ENCODE measurements at regions not wholly inside any gene's neighbourhood (a gene's known extent, or its start where the extent isn't known, plus 50 kb on each side); places are given as distances from the start of the nearest gene placed in this dataset.

DNA sequence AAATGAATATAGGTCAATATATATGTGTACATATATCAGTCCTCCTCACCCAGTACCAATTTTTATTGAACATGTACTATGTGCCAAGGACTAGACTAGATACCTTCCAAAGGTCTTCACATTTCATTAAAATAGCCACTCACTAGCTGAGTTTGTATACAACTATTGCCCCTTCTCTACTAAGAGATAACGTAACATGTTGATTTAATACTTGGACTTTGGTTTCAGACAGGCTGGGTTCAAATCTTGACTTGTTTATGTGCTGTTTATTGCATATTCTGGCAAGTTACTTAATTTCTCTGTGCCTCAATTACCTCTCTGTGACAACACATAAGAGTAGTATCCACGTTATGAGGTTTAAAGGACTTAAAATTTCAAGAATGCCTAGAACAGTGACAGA is 184.5 kb downstream of the MTX2 start:
- Mint-ChIP-seq H3K4me1 (ENCODE audit: low read depth, unreplicated experiment) (no peaks in the 10 kb centered on the region), H3K36me3 (ENCODE audit: insufficient read depth, unreplicated experiment) (no peaks in the 10 kb centered on the region), H3K27ac (ENCODE audit: unreplicated experiment) (no peak overlapping the region), H3K4me3 (ENCODE audit: low read depth, unreplicated experiment) (no peak overlapping the region), H3K27me3 (ENCODE audit: unreplicated experiment) (no peaks in the 10 kb centered on the region), H3K9me3 (ENCODE audit: low read depth, unreplicated experiment) (no peaks in the 10 kb centered on the region)
- no TSS peak for BruUV-seq (replicated peaks)
- TF ChIP-seq, protein P1, sequence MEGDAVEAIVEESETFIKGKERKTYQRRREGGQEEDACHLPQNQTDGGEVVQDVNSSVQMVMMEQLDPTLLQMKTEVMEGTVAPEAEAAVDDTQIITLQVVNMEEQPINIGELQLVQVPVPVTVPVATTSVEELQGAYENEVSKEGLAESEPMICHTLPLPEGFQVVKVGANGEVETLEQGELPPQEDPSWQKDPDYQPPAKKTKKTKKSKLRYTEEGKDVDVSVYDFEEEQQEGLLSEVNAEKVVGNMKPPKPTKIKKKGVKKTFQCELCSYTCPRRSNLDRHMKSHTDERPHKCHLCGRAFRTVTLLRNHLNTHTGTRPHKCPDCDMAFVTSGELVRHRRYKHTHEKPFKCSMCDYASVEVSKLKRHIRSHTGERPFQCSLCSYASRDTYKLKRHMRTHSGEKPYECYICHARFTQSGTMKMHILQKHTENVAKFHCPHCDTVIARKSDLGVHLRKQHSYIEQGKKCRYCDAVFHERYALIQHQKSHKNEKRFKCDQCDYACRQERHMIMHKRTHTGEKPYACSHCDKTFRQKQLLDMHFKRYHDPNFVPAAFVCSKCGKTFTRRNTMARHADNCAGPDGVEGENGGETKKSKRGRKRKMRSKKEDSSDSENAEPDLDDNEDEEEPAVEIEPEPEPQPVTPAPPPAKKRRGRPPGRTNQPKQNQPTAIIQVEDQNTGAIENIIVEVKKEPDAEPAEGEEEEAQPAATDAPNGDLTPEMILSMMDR (IDR thresholded peaks at IDR 0.05; ENCODE audit: unreplicated experiment): no peak
- intact Hi-C loops (cut with micrococcal nuclease; ENCODE audit: unreplicated experiment): no loop called here
- no peak for DNase-seq
- CTCF ChIA-PET: interaction anchor here (0.6 to 3.3 kb wide), 3 partner anchors 65 to 313 kb away, joined by 3 to 87 read pairs (median 3); no protein-coding TSS in a partner anchor

DNA sequence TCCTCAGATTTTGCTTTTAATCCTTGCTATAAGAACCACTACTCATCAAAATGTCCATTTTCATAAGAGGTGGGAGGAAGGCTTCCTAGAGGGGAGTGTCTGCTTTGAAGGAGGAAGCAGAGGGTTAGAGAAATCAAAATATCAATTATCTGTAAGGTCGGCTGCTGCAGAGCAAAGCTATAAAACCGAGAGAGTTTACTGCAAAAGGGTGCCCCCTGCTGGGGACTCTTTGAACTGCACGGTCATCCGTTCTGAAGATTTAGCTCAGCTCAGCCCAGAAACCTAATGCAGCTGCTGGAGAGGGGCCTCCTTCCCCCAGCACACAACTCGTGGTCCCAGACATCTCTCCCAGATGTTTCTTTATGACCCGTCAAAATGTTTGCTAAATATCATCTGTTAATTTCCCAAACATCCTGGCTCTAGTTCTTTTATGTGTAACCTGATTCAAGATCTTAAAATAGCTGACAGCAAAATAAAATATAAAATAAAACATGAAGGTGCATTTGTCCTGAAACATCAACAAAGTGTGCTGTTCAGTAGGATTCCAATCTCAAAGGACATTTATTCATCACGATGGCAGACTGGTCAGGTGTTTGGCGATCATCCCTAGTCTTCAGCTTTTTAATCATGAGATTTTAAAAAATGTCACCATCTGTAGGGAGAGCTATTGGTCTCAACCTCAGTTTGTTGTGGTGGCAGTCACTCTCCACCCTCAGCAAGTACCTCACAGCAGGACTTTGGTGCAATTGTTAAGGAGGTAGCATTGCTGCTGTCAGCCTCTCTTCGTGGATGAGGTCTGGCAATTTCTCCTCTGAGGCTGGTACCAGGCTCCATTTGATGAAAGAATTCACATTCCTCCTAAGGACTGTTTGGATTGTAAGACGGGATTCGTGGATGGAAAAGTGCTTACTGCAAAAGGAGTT is 185.9 kb downstream of the MTX2 start:
- H3K4me1 Mint-ChIP-seq (ENCODE audit: low read depth, unreplicated experiment): no peaks in the 10 kb centered on the region
- BruUV-seq (replicated peaks): no TSS peak
- H3K36me3 Mint-ChIP-seq (ENCODE audit: insufficient read depth, unreplicated experiment): no peaks in the 10 kb centered on the region
- intact Hi-C loops (cut with micrococcal nuclease; ENCODE audit: unreplicated experiment): loop anchor here (1.0 to 5.0 kb wide), 4 partner anchors 99 to 315 kb away; no protein-coding TSS in a partner anchor
- no peaks in the 10 kb centered on the region for H3K9me3 Mint-ChIP-seq (ENCODE audit: low read depth, unreplicated experiment)
- no peak overlapping the region for H3K27ac Mint-ChIP-seq (ENCODE audit: unreplicated experiment)
- CTCF ChIA-PET: interaction anchor here (0.6 to 3.3 kb wide), 18 partner anchors 9 to 825 kb away, joined by 3 to 87 read pairs (median 6); partner anchors contain the start of gene MTX2
- DNase-seq: peak; percentile 90
- TF ChIP-seq, protein P1 (IDR thresholded peaks at IDR 0.05; ENCODE audit: unreplicated experiment): peak; percentile 94
- no peak overlapping the region for H3K4me3 Mint-ChIP-seq (ENCODE audit: low read depth, unreplicated experiment)
- H3K27me3 Mint-ChIP-seq (ENCODE audit: unreplicated experiment): no peaks in the 10 kb centered on the region

DNA sequence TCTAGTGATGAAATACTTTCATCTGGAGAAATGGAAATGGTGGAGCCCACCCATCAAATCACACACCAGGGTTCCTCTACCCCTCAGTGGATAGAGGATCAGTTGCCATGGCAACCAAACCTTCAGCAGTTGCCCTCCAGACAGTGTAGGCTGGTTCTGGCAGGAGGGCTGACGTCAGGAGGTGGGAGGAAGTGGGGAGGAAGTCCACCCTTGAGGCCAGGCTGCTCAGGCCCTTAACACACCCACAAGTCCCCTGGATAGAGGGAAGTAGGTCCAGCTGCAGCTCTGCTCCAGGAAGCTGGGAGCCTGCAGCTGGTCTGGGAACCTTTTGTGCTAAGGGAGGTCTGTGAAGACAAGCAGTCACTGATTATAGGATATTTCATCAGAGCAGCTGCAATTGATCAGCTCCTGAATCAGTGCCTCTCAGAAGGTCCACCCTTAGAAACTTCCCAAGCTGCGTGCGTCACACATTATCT is 186.6 kb downstream of the MTX2 start:
- Mint-ChIP-seq H3K4me3 (ENCODE audit: low read depth, unreplicated experiment) (no peak overlapping the region), H3K27me3 (ENCODE audit: unreplicated experiment) (no peaks in the 10 kb centered on the region), H3K4me1 (ENCODE audit: low read depth, unreplicated experiment) (no peaks in the 10 kb centered on the region), H3K27ac (ENCODE audit: unreplicated experiment) (no peak overlapping the region), H3K9me3 (ENCODE audit: low read depth, unreplicated experiment) (no peaks in the 10 kb centered on the region), H3K36me3 (ENCODE audit: insufficient read depth, unreplicated experiment) (no peaks in the 10 kb centered on the region)
- CTCF ChIA-PET: interaction anchor here (0.6 to 3.3 kb wide), 10 partner anchors 10 to 824 kb away, joined by 3 to 87 read pairs (median 12); no protein-coding TSS in a partner anchor
- BruUV-seq (replicated peaks): no TSS peak
- intact Hi-C loops (cut with micrococcal nuclease; ENCODE audit: unreplicated experiment): loop anchor here (1.0 to 5.0 kb wide), 4 partner anchors 98 to 316 kb away; no protein-coding TSS in a partner anchor
- no peak for DNase-seq
- TF ChIP-seq, protein P1 (IDR thresholded peaks at IDR 0.05; ENCODE audit: unreplicated experiment): no peak

DNA sequence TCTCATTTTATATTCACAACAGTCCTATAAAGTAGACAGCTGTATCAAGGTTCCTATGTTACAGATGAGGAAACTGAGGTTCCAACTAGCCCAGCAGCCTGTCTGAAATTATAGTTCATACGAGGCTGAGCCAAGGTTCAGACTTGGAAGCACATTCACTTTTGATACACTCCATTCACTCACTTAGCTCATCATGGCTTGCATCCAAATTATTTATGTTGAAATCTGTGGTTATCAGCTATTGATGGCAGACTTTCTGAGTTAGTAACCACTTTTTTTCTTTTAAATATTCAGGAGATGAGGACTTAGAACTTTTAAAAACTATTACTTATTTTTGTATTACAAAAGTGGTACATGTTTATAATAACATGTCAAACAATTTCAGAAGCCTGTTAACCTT is 188.2 kb downstream of the MTX2 start:
- DNase-seq: no peak
- Mint-ChIP-seq H3K4me1 (ENCODE audit: low read depth, unreplicated experiment) (no peaks in the 10 kb centered on the region), H3K27ac (ENCODE audit: unreplicated experiment) (no peak overlapping the region), H3K4me3 (ENCODE audit: low read depth, unreplicated experiment) (no peak overlapping the region), H3K9me3 (ENCODE audit: low read depth, unreplicated experiment) (no peaks in the 10 kb centered on the region), H3K27me3 (ENCODE audit: unreplicated experiment) (no peaks in the 10 kb centered on the region), H3K36me3 (ENCODE audit: insufficient read depth, unreplicated experiment) (no peaks in the 10 kb centered on the region)
- TF ChIP-seq, protein P1 (IDR thresholded peaks at IDR 0.05; ENCODE audit: unreplicated experiment): no peak
- BruUV-seq (replicated peaks): no TSS peak
- intact Hi-C loops (cut with micrococcal nuclease; ENCODE audit: unreplicated experiment): loop anchor here (5.0 kb wide), 1 partner anchor 195 kb away; no protein-coding TSS in a partner anchor
- CTCF ChIA-PET: interaction anchor here (0.7 kb wide), 1 partner anchor 194 kb away, joined by 4 read pairs; no protein-coding TSS in a partner anchor

All from Calu3 (cell line).